GM23338 (cell line): ENCODE measurements at regions not wholly inside any gene's neighbourhood (a gene's known extent, or its start where the extent isn't known, plus 50 kb on each side); places are given as distances from the start of the nearest gene placed in this dataset.

Experiments
- CTCF ChIP-seq, 2 experiments: fragments of 200-600 bp in 1 of 2; sonication (generic) in 1 of 2; conservative IDR thresholded peaks; 2 replicates each; pipeline versions ENCODE4 v1.5.1 to v1.6.1; 2016 to 2017; ENCODE audit warnings: antibody characterized with exemption in 2 of 2, low read depth in 2 of 2, mild to moderate bottlenecking in 2 of 2, moderate library complexity in 1 of 2
- REST ChIP-seq: IDR thresholded peaks from one replicate; pipeline ENCODE4 v1.6.1; 2018; ENCODE audit warnings: antibody characterized with exemption; ENCODE audit not compliant: unreplicated experiment

GRCh38 chr1:185561629-185562028 lies 172.6 kb upstream of the HMCN1 start:
- no peak for TF ChIP-seq REST
- no peak for TF ChIP-seq CTCF (conservative IDR thresholded peaks at IDR 0.05; ENCODE audit: low read depth in 2 of 2)
